ENCODE measurements at regions not wholly inside any gene's neighbourhood (a gene's known extent, or its start where the extent isn't known, plus 50 kb on each side); places are given as distances from the start of the nearest gene placed in this dataset.
"Not testable (repeated sequence)": the region's sequence is repeated elsewhere in the genome, so short reads cannot be mapped to it uniquely, and the experiment has no call there.

- no peak for FAIRE-seq
- DNase-seq (ENCODE audit: insufficient read length, low spot score): no peak
Observed at GRCh38 chr4:34851411-34851810, 1392.9 kb downstream of the ARAP2 start.

- DNase-seq (ENCODE audit: insufficient read length, low spot score) (no peak), FAIRE-seq (no peak)
Observed at GRCh38 chr4:34854451-34854850, 1389.9 kb downstream of the ARAP2 start.

- FAIRE-seq (no peak), DNase-seq (ENCODE audit: insufficient read length, low spot score) (no peak)
Observed at GRCh38 chr4:34861666-34862065, 1382.6 kb downstream of the ARAP2 start.

- FAIRE-seq: no peak
- DNase-seq (ENCODE audit: insufficient read length, low spot score): no peak
Observed at GRCh38 chr4:34878961-34879360, 1365.4 kb downstream of the ARAP2 start.

- FAIRE-seq: no peak
- no peak for DNase-seq (ENCODE audit: insufficient read length, low spot score)
Observed at GRCh38 chr4:34880246-34880645, 1364.1 kb downstream of the ARAP2 start.

GRCh38 chr4:34891892-34892291 lies 1352.4 kb downstream of the ARAP2 start:
- FAIRE-seq (no peak), DNase-seq (ENCODE audit: insufficient read length, low spot score) (no peak)

- FAIRE-seq: no peak
- DNase-seq (ENCODE audit: insufficient read length, low spot score): no peak
Observed at GRCh38 chr4:34893382-34893781, 1350.9 kb downstream of the ARAP2 start.

- no peak for FAIRE-seq
Observed at GRCh38 chr4:34920032-34920431, 1324.3 kb downstream of the ARAP2 start.

GRCh38 chr4:34921391-34921790 lies 1322.9 kb downstream of the ARAP2 start:
- FAIRE-seq (no peak), DNase-seq (ENCODE audit: insufficient read length, low spot score) (no peak)

More at GRCh38 chr4:34920032-34920431, 1324.3 kb downstream of the ARAP2 start:
- DNase-seq (ENCODE audit: insufficient read length, low spot score): no peak

- FAIRE-seq (no peak), DNase-seq (ENCODE audit: insufficient read length, low spot score) (no peak)
Observed at GRCh38 chr4:34922325-34922724, 1322.0 kb downstream of the ARAP2 start.

- FAIRE-seq (no peak), DNase-seq (ENCODE audit: insufficient read length, low spot score) (no peak)
Observed at GRCh38 chr4:34932591-34932990, 1311.7 kb downstream of the ARAP2 start.

- FAIRE-seq: no peak
Observed at GRCh38 chr4:34935739-34936138, 1308.6 kb downstream of the ARAP2 start.

GRCh38 chr4:34939073-34939472 lies 1305.2 kb downstream of the ARAP2 start:
- DNase-seq (ENCODE audit: insufficient read length, low spot score) (no peak), FAIRE-seq (no peak)

More at GRCh38 chr4:34935739-34936138, 1308.6 kb downstream of the ARAP2 start:
- no peak for DNase-seq (ENCODE audit: insufficient read length, low spot score)

GRCh38 chr4:34943741-34944386 lies 1300.5 kb downstream of the ARAP2 start:
- DNase-seq (ENCODE audit: insufficient read length, low spot score) (no peak), FAIRE-seq (no peak)

GRCh38 chr4:34950926-34951325 lies 1293.4 kb downstream of the ARAP2 start:
- DNase-seq (ENCODE audit: insufficient read length, low spot score): no peak

GRCh38 chr4:34953145-34953799 lies 1291.0 kb downstream of the ARAP2 start:
- FAIRE-seq (no peak), DNase-seq (ENCODE audit: insufficient read length, low spot score) (no peak)

More at GRCh38 chr4:34950926-34951325, 1293.4 kb downstream of the ARAP2 start:
- no peak for FAIRE-seq

GRCh38 chr4:34964613-34965012 lies 1279.7 kb downstream of the ARAP2 start:
- no peak for DNase-seq (ENCODE audit: insufficient read length, low spot score)
- no peak for FAIRE-seq

- FAIRE-seq (no peak), DNase-seq (ENCODE audit: insufficient read length, low spot score) (no peak)
Observed at GRCh38 chr4:34972189-34972588, 1272.1 kb downstream of the ARAP2 start.

- no peak for FAIRE-seq
- no peak for DNase-seq (ENCODE audit: insufficient read length, low spot score)
Observed at GRCh38 chr4:34973650-34974312, 1270.5 kb downstream of the ARAP2 start.

GRCh38 chr4:34974313-34974680 lies 1270.0 kb downstream of the ARAP2 start:
- no peak for FAIRE-seq
- DNase-seq (ENCODE audit: insufficient read length, low spot score): no peak

- FAIRE-seq; DNase-seq (ENCODE audit: insufficient read length, low spot score): not testable (repeated sequence)
Observed at GRCh38 chr4:35021222-35021621, 1223.1 kb downstream of the ARAP2 start.

All from GM19239 (cell line).